GM12878 (cell line): ENCODE measurements at regions not wholly inside any gene's neighbourhood (a gene's known extent, or its start where the extent isn't known, plus 50 kb on each side); places are given as distances from the start of the nearest gene placed in this dataset.

Source experiments
- RBBP5 ChIP-seq: fragments of 200-600 bp; sonication (generic); conservative IDR thresholded peaks from 2 replicates; pipeline ENCODE4 v1.6.1; 2016
- SIN3A ChIP-seq: IDR thresholded peaks from 2 replicates; pipeline ENCODE4 v1.6.1; 2012; ENCODE audit warnings: low read depth, low read length, improper control_type of control experiment

DNA sequence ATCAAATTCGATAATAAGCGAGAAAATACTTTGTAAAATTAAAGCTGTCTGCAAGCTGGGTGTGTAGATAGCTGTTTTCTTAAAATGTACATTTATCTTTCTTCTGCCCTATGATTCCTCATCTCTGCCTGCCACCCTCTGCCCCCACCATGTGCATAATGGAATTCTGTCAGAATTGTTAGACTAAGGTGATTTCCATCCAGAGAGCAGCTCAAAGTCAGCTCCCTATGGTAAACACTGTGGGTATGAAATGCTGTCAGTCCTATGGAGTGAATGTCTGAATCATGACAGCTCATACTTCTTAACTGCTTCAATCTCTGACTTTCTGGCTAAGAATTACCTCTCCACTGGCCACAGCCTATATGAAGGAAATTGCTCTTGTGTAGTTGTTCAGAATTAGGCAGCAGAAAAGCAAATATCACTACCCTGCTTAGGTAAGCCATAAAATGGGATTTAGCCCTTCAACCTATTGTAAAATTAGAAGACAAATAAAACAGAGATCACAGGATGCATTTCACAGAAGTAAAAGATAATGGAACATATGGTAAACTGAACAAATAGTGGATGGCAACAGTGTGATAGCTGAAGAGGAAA, 137.7 kb downstream of the CD8B2 start:
- TF ChIP-seq SIN3A (no peak), RBBP5 (no peak)
